ENCODE measurements at regions not wholly inside any gene's neighbourhood (a gene's known extent, or its start where the extent isn't known, plus 50 kb on each side); places are given as distances from the start of the nearest gene placed in this dataset.
"Not testable (repeated sequence)": the region's sequence is repeated elsewhere in the genome, so short reads cannot be mapped to it uniquely, and the experiment has no call there.

- H3K4me3 Mint-ChIP-seq; ATAC-seq; DNase-seq; H3K4me1 Mint-ChIP-seq; H3K27ac Mint-ChIP-seq; H3K36me3 Mint-ChIP-seq (ENCODE audit: low read depth); H3K9me3 ChIP-seq (ENCODE audit: control insufficient read depth, low read length, poor library complexity, severe bottlenecking): not testable (repeated sequence)
- peaks cover 31% of the 10 kb centered on the region for H3K27me3 Mint-ChIP-seq
Observed at GRCh38 chr5:69014007-69014406, 79.8 kb upstream of the SLC30A5 start.

GRCh38 chr5:69019668-69020375 lies 74.0 kb upstream of the SLC30A5 start:
- DNase-seq: no peak
- no peak overlapping the region for H3K4me3 Mint-ChIP-seq
- peaks cover 39% of the 10 kb centered on the region for H3K27me3 Mint-ChIP-seq
- peaks cover 4% of the 10 kb centered on the region for H3K36me3 Mint-ChIP-seq (ENCODE audit: low read depth)
- H3K9me3 ChIP-seq (ENCODE audit: control insufficient read depth, low read length, poor library complexity, severe bottlenecking): no peaks in the 10 kb centered on the region
- H3K4me1 Mint-ChIP-seq: no peaks in the 10 kb centered on the region
- no peak for ATAC-seq
- H3K27ac Mint-ChIP-seq: no peak overlapping the region

GRCh38 chr5:69024241-69024651 lies 69.6 kb upstream of the SLC30A5 start:
- peaks cover 61% of the 10 kb centered on the region for H3K27me3 Mint-ChIP-seq
- no peak overlapping the region for H3K27ac Mint-ChIP-seq
- H3K4me1 Mint-ChIP-seq: no peaks in the 10 kb centered on the region
- H3K9me3 ChIP-seq (ENCODE audit: control insufficient read depth, low read length, poor library complexity, severe bottlenecking): no peaks in the 10 kb centered on the region
- ATAC-seq (peak; percentile 45), DNase-seq (no peak)
- H3K4me3 Mint-ChIP-seq: no peak overlapping the region
- peaks cover 4% of the 10 kb centered on the region for H3K36me3 Mint-ChIP-seq (ENCODE audit: low read depth)

GRCh38 chr5:69029292-69029691 lies 64.5 kb upstream of the SLC30A5 start:
- DNase-seq (no peak), ATAC-seq (no peak)
- Mint-ChIP-seq H3K4me1 (no peaks in the 10 kb centered on the region), H3K27me3 (peaks cover 62% of the 10 kb centered on the region), H3K36me3 (ENCODE audit: low read depth) (peaks cover 8% of the 10 kb centered on the region), H3K27ac (no peak overlapping the region), H3K4me3 (no peak overlapping the region)
- no peaks in the 10 kb centered on the region for H3K9me3 ChIP-seq (ENCODE audit: control insufficient read depth, low read length, poor library complexity, severe bottlenecking)

GRCh38 chr5:69030358-69031062 lies 63.3 kb upstream of the SLC30A5 start:
- ATAC-seq: no peak

GRCh38 chr5:69032009-69032408 lies 61.8 kb upstream of the SLC30A5 start:
- Mint-ChIP-seq H3K36me3 (ENCODE audit: low read depth) (peaks cover 6% of the 10 kb centered on the region), H3K27ac (no peak overlapping the region), H3K4me1 (no peaks in the 10 kb centered on the region), H3K4me3 (no peak overlapping the region), H3K27me3 (peaks cover 48% of the 10 kb centered on the region)
- DNase-seq (no peak), ATAC-seq (no peak)
- H3K9me3 ChIP-seq (ENCODE audit: control insufficient read depth, low read length, poor library complexity, severe bottlenecking): no peaks in the 10 kb centered on the region

More at GRCh38 chr5:69030358-69031062, 63.3 kb upstream of the SLC30A5 start:
- peaks cover 6% of the 10 kb centered on the region for H3K36me3 Mint-ChIP-seq (ENCODE audit: low read depth)
- no peak for DNase-seq
- no peak overlapping the region for H3K4me3 Mint-ChIP-seq
- H3K27me3 Mint-ChIP-seq: peaks cover 59% of the 10 kb centered on the region
- H3K27ac Mint-ChIP-seq: peak overlapping the region; percentile 66
- H3K4me1 Mint-ChIP-seq: no peaks in the 10 kb centered on the region
- H3K9me3 ChIP-seq (ENCODE audit: control insufficient read depth, low read length, poor library complexity, severe bottlenecking): no peaks in the 10 kb centered on the region

- Mint-ChIP-seq H3K36me3 (ENCODE audit: low read depth) (peaks cover 6% of the 10 kb centered on the region), H3K4me1 (no peaks in the 10 kb centered on the region), H3K4me3 (no peak overlapping the region), H3K27ac (no peak overlapping the region), H3K27me3 (peaks cover 35% of the 10 kb centered on the region)
- no peaks in the 10 kb centered on the region for H3K9me3 ChIP-seq (ENCODE audit: control insufficient read depth, low read length, poor library complexity, severe bottlenecking)
- DNase-seq (no peak), ATAC-seq (no peak)
Observed at GRCh38 chr5:69033690-69034089, 60.1 kb upstream of the SLC30A5 start.

GRCh38 chr5:69034898-69035297 lies 58.9 kb upstream of the SLC30A5 start:
- DNase-seq: no peak
- Mint-ChIP-seq H3K4me3 (no peak overlapping the region), H3K27me3 (peaks cover 28% of the 10 kb centered on the region), H3K36me3 (ENCODE audit: low read depth) (peaks cover 6% of the 10 kb centered on the region), H3K4me1 (no peaks in the 10 kb centered on the region), H3K27ac (no peak overlapping the region)
- no peak for ATAC-seq
- H3K9me3 ChIP-seq (ENCODE audit: control insufficient read depth, low read length, poor library complexity, severe bottlenecking): no peaks in the 10 kb centered on the region

GRCh38 chr5:69035665-69036064 lies 58.1 kb upstream of the SLC30A5 start:
- no peaks in the 10 kb centered on the region for H3K9me3 ChIP-seq (ENCODE audit: control insufficient read depth, low read length, poor library complexity, severe bottlenecking)
- no peak for DNase-seq
- no peaks in the 10 kb centered on the region for H3K4me1 Mint-ChIP-seq
- peaks cover 6% of the 10 kb centered on the region for H3K36me3 Mint-ChIP-seq (ENCODE audit: low read depth)
- H3K27me3 Mint-ChIP-seq: peaks cover 20% of the 10 kb centered on the region
- H3K4me3 Mint-ChIP-seq: no peak overlapping the region
- ATAC-seq: no peak
- no peak overlapping the region for H3K27ac Mint-ChIP-seq

- ATAC-seq: no peak
- no peaks in the 10 kb centered on the region for H3K9me3 ChIP-seq (ENCODE audit: control insufficient read depth, low read length, poor library complexity, severe bottlenecking)
- H3K4me3 Mint-ChIP-seq: no peak overlapping the region
- H3K36me3 Mint-ChIP-seq (ENCODE audit: low read depth): no peaks in the 10 kb centered on the region
- H3K27me3 Mint-ChIP-seq: peaks cover 4% of the 10 kb centered on the region
- H3K27ac Mint-ChIP-seq: no peak overlapping the region
- H3K4me1 Mint-ChIP-seq: peaks cover under 1% of the 10 kb centered on the region
- DNase-seq: no peak
Observed at GRCh38 chr5:69038539-69038938, 55.3 kb upstream of the SLC30A5 start.

GRCh38 chr5:69039829-69040228 lies 54.0 kb upstream of the SLC30A5 start:
- H3K9me3 ChIP-seq (ENCODE audit: control insufficient read depth, low read length, poor library complexity, severe bottlenecking): no peaks in the 10 kb centered on the region
- DNase-seq (no peak), ATAC-seq (no peak)
- Mint-ChIP-seq H3K27ac (no peak overlapping the region), H3K36me3 (ENCODE audit: low read depth) (no peaks in the 10 kb centered on the region), H3K4me1 (peaks cover 2% of the 10 kb centered on the region), H3K27me3 (no peaks in the 10 kb centered on the region), H3K4me3 (no peak overlapping the region)

- Mint-ChIP-seq H3K4me3 (peak overlapping the region; percentile 87), H3K4me1 (peaks cover 4% of the 10 kb centered on the region), H3K36me3 (ENCODE audit: low read depth) (no peaks in the 10 kb centered on the region), H3K27ac (peak overlapping the region; percentile 82), H3K27me3 (peaks cover 5% of the 10 kb centered on the region)
- H3K9me3 ChIP-seq (ENCODE audit: control insufficient read depth, low read length, poor library complexity, severe bottlenecking): no peaks in the 10 kb centered on the region
- ATAC-seq: peak; percentile 22
- DNase-seq: no peak
Observed at GRCh38 chr5:69042500-69042899, 51.3 kb upstream of the SLC30A5 start.

GRCh38 chr5:69042915-69043654 lies 50.7 kb upstream of the SLC30A5 start:
- H3K27ac Mint-ChIP-seq: peak overlapping the region; percentile 82
- ATAC-seq (peak; percentile 98), DNase-seq (peak; percentile 62 to 72 (median 63))
- H3K36me3 Mint-ChIP-seq (ENCODE audit: low read depth): no peaks in the 10 kb centered on the region
- peak overlapping the region; percentile 87 for H3K4me3 Mint-ChIP-seq
- peaks cover 4% of the 10 kb centered on the region for H3K4me1 Mint-ChIP-seq
- peaks cover 5% of the 10 kb centered on the region for H3K27me3 Mint-ChIP-seq
- no peaks in the 10 kb centered on the region for H3K9me3 ChIP-seq (ENCODE audit: control insufficient read depth, low read length, poor library complexity, severe bottlenecking)
